ENCODE measurements at regions not wholly inside any gene's neighbourhood (a gene's known extent, or its start where the extent isn't known, plus 50 kb on each side); places are given as distances from the start of the nearest gene placed in this dataset.

DNA sequence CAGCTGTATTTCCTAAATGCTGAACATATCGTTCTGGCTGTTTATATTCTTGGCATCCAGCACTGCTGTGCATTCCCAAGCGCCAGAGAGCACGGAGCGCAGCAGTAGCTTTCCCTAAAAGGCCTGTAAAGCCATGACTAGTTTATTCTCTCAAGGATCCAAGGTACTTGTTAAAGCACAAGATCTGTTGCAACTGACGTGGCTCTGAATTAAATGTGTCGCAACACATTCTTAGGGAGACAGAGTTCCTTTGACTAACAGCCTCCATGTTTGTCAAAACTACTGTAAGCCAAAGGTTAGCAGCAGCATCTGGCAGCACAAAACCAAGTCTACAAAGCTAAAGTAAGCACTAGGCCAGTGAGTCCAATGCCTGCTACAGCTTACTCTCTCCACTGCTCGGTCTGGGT lies 188.6 kb upstream of the FN1 start:
- peaks cover 3% of the 10 kb centered on the region for H3K27me3 ChIP-seq (ENCODE audit: insufficient read depth, poor library complexity, severe bottlenecking)
- peak; percentile 19 to 60 for DNase-seq (ENCODE audit: low read depth in 1 of 2, low spot score in 1 of 2)
- no peak overlapping the region for H3K27ac ChIP-seq (replicated peaks)
- TF ChIP-seq SPI1 (IDR thresholded peaks at IDR 0.05; ENCODE audit: borderline replicate concordance, low read depth) (no peak), GABPA (IDR thresholded peaks at IDR 0.05; ENCODE audit: low read depth) (no peak)
- H3K4me3 ChIP-seq (replicated peaks; ENCODE audit: insufficient read depth, low read length) = no peak overlapping the region

DNA sequence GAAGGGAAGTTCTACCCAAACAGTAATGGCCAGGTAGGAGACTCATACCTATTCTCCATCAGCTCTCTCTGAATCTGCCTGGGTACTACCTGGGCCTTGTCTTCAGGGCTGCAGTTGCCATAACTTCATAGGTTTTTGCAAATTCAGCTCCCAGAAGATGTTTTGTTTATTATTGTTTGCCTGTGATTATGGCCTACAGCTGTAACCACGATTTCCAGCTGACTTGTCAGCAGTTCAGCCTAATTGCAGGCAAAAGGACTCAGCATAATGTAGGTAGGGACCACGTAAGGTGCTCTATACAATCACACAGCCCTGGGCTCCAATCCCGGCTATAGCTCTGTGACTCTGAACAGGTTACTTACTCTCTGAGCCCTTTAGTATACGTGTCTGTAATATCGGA lies 187.0 kb upstream of the FN1 start:
- TF ChIP-seq, protein P1, sequence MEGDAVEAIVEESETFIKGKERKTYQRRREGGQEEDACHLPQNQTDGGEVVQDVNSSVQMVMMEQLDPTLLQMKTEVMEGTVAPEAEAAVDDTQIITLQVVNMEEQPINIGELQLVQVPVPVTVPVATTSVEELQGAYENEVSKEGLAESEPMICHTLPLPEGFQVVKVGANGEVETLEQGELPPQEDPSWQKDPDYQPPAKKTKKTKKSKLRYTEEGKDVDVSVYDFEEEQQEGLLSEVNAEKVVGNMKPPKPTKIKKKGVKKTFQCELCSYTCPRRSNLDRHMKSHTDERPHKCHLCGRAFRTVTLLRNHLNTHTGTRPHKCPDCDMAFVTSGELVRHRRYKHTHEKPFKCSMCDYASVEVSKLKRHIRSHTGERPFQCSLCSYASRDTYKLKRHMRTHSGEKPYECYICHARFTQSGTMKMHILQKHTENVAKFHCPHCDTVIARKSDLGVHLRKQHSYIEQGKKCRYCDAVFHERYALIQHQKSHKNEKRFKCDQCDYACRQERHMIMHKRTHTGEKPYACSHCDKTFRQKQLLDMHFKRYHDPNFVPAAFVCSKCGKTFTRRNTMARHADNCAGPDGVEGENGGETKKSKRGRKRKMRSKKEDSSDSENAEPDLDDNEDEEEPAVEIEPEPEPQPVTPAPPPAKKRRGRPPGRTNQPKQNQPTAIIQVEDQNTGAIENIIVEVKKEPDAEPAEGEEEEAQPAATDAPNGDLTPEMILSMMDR (IDR thresholded peaks at IDR 0.05; ENCODE audit: insufficient read depth, low read length) = no peak
- TF ChIP-seq GABPA (IDR thresholded peaks at IDR 0.05; ENCODE audit: low read depth) = no peak
- no peak for TF ChIP-seq SPI1 (IDR thresholded peaks at IDR 0.05; ENCODE audit: borderline replicate concordance, low read depth)
- no peak for TF ChIP-seq POLR2AphosphoS5 (IDR thresholded peaks at IDR 0.05; ENCODE audit: low read depth)
- TF ChIP-seq, protein P2, sequence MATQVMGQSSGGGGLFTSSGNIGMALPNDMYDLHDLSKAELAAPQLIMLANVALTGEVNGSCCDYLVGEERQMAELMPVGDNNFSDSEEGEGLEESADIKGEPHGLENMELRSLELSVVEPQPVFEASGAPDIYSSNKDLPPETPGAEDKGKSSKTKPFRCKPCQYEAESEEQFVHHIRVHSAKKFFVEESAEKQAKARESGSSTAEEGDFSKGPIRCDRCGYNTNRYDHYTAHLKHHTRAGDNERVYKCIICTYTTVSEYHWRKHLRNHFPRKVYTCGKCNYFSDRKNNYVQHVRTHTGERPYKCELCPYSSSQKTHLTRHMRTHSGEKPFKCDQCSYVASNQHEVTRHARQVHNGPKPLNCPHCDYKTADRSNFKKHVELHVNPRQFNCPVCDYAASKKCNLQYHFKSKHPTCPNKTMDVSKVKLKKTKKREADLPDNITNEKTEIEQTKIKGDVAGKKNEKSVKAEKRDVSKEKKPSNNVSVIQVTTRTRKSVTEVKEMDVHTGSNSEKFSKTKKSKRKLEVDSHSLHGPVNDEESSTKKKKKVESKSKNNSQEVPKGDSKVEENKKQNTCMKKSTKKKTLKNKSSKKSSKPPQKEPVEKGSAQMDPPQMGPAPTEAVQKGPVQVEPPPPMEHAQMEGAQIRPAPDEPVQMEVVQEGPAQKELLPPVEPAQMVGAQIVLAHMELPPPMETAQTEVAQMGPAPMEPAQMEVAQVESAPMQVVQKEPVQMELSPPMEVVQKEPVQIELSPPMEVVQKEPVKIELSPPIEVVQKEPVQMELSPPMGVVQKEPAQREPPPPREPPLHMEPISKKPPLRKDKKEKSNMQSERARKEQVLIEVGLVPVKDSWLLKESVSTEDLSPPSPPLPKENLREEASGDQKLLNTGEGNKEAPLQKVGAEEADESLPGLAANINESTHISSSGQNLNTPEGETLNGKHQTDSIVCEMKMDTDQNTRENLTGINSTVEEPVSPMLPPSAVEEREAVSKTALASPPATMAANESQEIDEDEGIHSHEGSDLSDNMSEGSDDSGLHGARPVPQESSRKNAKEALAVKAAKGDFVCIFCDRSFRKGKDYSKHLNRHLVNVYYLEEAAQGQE (IDR thresholded peaks at IDR 0.05; ENCODE audit: insufficient replicate concordance, low read depth) = no peak
- DNase-seq (ENCODE audit: low read depth in 1 of 2, low spot score in 1 of 2) = no peak
- Histone ChIP-seq H3K27ac (replicated peaks) (no peak overlapping the region), H3K4me3 (replicated peaks; ENCODE audit: insufficient read depth, low read length) (no peak overlapping the region), H3K27me3 (ENCODE audit: insufficient read depth, poor library complexity, severe bottlenecking) (peaks cover 9% of the 10 kb centered on the region)

DNA sequence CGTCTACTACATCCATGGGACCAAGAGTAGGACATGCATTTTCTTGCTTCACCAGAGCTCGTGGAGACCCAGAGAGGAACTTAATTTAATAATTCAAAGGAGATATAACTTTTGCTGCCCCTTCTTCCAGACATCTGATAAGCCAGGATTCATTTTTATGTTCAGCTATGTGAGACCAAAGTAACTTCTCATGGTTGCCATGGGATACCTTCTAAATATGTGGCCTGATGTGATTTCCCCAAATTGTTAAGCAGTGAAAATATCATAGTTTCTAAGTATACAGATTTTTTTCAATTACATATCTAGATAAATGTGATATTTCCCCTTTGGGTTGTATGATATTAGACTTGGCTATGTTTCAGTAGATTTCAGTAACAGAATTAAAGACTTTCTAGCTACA lies 185.5 kb upstream of the FN1 start:
- Histone ChIP-seq H3K27me3 (ENCODE audit: insufficient read depth, poor library complexity, severe bottlenecking) (peaks cover 9% of the 10 kb centered on the region), H3K4me3 (replicated peaks; ENCODE audit: insufficient read depth, low read length) (no peak overlapping the region), H3K27ac (replicated peaks) (no peak overlapping the region)
- no peak for TF ChIP-seq SPI1 (IDR thresholded peaks at IDR 0.05; ENCODE audit: borderline replicate concordance, low read depth)
- no peak for TF ChIP-seq GABPA (IDR thresholded peaks at IDR 0.05; ENCODE audit: low read depth)
- TF ChIP-seq, protein P2 (IDR thresholded peaks at IDR 0.05; ENCODE audit: insufficient replicate concordance, low read depth) = no peak
- no peak for TF ChIP-seq POLR2AphosphoS5 (IDR thresholded peaks at IDR 0.05; ENCODE audit: low read depth)
- DNase-seq (ENCODE audit: low read depth in 1 of 2, low spot score in 1 of 2) = no peak

DNA sequence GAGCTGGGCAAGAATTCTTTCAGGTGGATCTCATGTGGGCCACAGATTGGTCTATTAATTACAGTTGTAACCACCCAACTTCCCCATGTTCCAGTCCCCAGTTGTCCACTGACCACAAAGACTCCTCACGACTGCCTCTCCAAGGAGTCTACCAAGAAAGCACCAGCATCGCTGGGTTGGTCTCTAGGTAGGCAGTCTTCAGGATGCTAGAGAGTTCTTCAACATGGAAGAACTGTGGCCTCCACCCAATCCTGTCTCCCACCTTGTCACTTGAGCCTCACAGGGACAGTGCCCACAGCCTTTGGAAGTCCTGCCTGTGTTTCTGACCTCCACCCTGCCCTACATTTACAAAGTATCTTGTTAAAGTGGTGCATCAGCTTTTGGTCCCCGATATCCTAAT lies 184.7 kb upstream of the FN1 start:
- TF ChIP-seq, protein P2 (IDR thresholded peaks at IDR 0.05; ENCODE audit: insufficient replicate concordance, low read depth) = no peak
- TF ChIP-seq POLR2AphosphoS5 (IDR thresholded peaks at IDR 0.05; ENCODE audit: low read depth) = no peak
- TF ChIP-seq SPI1 (IDR thresholded peaks at IDR 0.05; ENCODE audit: borderline replicate concordance, low read depth) = no peak
- TF ChIP-seq, protein P1 (IDR thresholded peaks at IDR 0.05; ENCODE audit: insufficient read depth, low read length) = no peak
- TF ChIP-seq GABPA (IDR thresholded peaks at IDR 0.05; ENCODE audit: low read depth) = no peak
- DNase-seq (ENCODE audit: low read depth in 1 of 2, low spot score in 1 of 2) = no peak
- Histone ChIP-seq H3K27ac (replicated peaks) (no peak overlapping the region), H3K27me3 (ENCODE audit: insufficient read depth, poor library complexity, severe bottlenecking) (peaks cover 9% of the 10 kb centered on the region), H3K4me3 (replicated peaks; ENCODE audit: insufficient read depth, low read length) (no peak overlapping the region)

Measured in HL-60 (cell line).